ENCODE measurements at regions not wholly inside any gene's neighbourhood (a gene's known extent, or its start where the extent isn't known, plus 50 kb on each side); places are given as distances from the start of the nearest gene placed in this dataset.
A peak's percentile ranks its signal among the peaks of the same experiment; 100 is the strongest.

DNA sequence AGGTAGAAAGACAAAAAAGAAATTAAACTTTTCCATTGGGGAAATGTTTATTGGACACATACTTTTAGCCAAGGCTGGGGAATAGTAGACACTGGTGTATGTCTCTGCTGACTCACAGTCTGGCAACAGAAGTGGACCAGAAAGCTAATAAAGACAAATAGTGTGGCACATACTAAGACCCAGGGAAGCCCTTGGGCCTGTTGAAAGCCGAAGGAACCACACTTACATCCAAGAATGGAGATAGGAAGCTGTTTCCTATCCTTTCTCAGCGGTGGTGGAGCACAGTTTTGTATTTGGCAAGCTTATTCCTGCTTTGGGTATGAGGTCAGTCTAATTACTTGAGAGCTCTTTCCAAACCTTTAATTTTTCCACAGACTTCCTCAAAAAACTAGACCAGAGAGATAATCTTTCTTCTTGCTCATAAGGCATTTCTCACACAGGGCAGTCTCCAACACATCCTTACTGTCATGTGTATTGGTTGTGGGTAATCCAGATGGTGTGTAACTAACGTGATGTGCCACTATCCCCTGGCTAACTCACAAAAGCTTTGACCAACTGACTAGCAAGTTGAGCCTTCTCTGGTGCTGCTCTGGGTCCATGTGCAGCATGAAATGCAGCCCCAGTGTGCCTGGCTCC is 279.1 kb upstream of the IGF1R start:
- TF ChIP-seq, protein P1, sequence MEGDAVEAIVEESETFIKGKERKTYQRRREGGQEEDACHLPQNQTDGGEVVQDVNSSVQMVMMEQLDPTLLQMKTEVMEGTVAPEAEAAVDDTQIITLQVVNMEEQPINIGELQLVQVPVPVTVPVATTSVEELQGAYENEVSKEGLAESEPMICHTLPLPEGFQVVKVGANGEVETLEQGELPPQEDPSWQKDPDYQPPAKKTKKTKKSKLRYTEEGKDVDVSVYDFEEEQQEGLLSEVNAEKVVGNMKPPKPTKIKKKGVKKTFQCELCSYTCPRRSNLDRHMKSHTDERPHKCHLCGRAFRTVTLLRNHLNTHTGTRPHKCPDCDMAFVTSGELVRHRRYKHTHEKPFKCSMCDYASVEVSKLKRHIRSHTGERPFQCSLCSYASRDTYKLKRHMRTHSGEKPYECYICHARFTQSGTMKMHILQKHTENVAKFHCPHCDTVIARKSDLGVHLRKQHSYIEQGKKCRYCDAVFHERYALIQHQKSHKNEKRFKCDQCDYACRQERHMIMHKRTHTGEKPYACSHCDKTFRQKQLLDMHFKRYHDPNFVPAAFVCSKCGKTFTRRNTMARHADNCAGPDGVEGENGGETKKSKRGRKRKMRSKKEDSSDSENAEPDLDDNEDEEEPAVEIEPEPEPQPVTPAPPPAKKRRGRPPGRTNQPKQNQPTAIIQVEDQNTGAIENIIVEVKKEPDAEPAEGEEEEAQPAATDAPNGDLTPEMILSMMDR (IDR thresholded peaks at IDR 0.05): no peak
- DNase-seq: no peak
- intact Hi-C loops (cut with DNase I): no loop called here
- Histone ChIP-seq H3K4me1 (no peaks in the 10 kb centered on the region), H3K36me3 (no peaks in the 10 kb centered on the region), H3K27ac (no peak overlapping the region), H3K9me3 (no peaks in the 10 kb centered on the region), H3K27me3 (no peaks in the 10 kb centered on the region), H3K4me3 (no peak overlapping the region)
- ATAC-seq: peak in 1 of 4 donors; percentile 44
- no peak for FAIRE-seq
- whole genome bisulfite sequencing, 2 donors: 53 to 55% methylated on average over 3 of the region's 3 CpGs

- no peak for FAIRE-seq
- DNase-seq: peak in 2 of 6 donors; percentile 5 to 39
- TF ChIP-seq, protein P1 (IDR thresholded peaks at IDR 0.05): no peak
- peak in 1 of 4 donors; percentile 54 for ATAC-seq
- no peaks in the 10 kb centered on the region for H3K9me3 ChIP-seq
- no peaks in the 10 kb centered on the region for H3K27me3 ChIP-seq
- H3K27ac ChIP-seq: no peak overlapping the region
- H3K36me3 ChIP-seq: no peaks in the 10 kb centered on the region
- no peaks in the 10 kb centered on the region for H3K4me1 ChIP-seq
- intact Hi-C loops (cut with DNase I): no loop called here
- no peak overlapping the region for H3K4me3 ChIP-seq
- whole genome bisulfite sequencing, 2 donors: 58 to 63% methylated on average over 7 of the region's 7 CpGs
These were observed 272.6 kb upstream of the IGF1R start for GRCh38 chr15:98375513-98376340.

GRCh38 chr15:98380721-98381120 is 267.6 kb upstream of the IGF1R start:
- intact Hi-C loops (cut with DNase I): no loop called here
- Histone ChIP-seq H3K4me3 (no peak overlapping the region), H3K27me3 (no peaks in the 10 kb centered on the region), H3K4me1 (no peaks in the 10 kb centered on the region), H3K27ac (no peak overlapping the region), H3K9me3 (no peaks in the 10 kb centered on the region), H3K36me3 (no peaks in the 10 kb centered on the region)
- ATAC-seq (no peak), DNase-seq (no peak), FAIRE-seq (no peak)
- TF ChIP-seq, protein P1 (IDR thresholded peaks at IDR 0.05): no peak
- WGBS, 2 donors: 42 to 58% methylated on average over 3 of the region's 3 CpGs

DNA sequence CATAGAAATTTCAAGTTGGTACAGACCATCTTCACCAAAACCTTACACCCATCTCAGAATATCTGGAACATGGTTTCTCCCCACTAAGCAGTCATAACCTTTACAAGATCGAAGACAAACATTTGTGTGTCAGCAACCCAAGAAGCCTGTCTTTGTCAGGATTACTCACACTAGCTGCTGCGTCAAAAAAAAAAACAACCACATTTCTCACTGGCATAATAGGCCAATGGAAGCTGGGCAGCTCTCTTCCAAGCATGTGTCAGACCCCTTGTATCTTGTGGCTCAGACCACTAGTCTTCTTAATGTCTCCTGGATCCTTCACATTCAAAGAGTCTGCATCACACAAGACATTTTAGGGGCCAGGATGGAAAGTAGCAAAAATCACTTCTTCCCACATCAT is 266.9 kb upstream of the IGF1R start:
- FAIRE-seq (no peak), ATAC-seq (no peak)
- 72 to 82% methylated on average over 2 of the region's 2 CpGs for WGBS, 2 donors

More for the DNA sequence above, 266.9 kb upstream of the IGF1R start:
- Histone ChIP-seq H3K36me3 (no peaks in the 10 kb centered on the region), H3K4me1 (no peaks in the 10 kb centered on the region), H3K27ac (no peak overlapping the region), H3K27me3 (no peaks in the 10 kb centered on the region), H3K9me3 (no peaks in the 10 kb centered on the region), H3K4me3 (no peak overlapping the region)
- no peak for DNase-seq
- TF ChIP-seq, protein P1 (IDR thresholded peaks at IDR 0.05): no peak
- intact Hi-C loops (cut with DNase I): no loop called here
